ENCODE measurements at regions not wholly inside any gene's neighbourhood (a gene's known extent, or its start where the extent isn't known, plus 50 kb on each side); places are given as distances from the start of the nearest gene placed in this dataset.

DNA sequence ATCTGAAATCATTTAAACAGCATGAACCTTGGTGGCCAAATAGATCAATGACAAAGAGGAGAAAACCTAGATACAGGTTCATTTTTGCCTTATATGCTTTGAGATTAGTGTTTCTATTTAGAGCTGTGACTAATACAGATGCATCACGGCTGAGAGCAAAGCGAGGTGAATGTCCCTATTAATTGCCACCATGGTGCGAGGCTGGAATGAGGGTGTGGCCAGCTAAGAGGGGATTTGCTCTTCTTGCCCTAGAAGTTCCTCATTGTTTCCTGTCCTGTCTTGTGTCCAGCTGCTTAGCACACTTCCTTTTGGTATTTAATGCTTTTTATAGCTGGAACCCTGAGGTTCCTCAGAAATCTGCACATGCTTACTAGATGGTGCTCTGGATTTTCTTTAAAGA, 339.1 kb upstream of the RGMA start:
- TF ChIP-seq, protein P1, sequence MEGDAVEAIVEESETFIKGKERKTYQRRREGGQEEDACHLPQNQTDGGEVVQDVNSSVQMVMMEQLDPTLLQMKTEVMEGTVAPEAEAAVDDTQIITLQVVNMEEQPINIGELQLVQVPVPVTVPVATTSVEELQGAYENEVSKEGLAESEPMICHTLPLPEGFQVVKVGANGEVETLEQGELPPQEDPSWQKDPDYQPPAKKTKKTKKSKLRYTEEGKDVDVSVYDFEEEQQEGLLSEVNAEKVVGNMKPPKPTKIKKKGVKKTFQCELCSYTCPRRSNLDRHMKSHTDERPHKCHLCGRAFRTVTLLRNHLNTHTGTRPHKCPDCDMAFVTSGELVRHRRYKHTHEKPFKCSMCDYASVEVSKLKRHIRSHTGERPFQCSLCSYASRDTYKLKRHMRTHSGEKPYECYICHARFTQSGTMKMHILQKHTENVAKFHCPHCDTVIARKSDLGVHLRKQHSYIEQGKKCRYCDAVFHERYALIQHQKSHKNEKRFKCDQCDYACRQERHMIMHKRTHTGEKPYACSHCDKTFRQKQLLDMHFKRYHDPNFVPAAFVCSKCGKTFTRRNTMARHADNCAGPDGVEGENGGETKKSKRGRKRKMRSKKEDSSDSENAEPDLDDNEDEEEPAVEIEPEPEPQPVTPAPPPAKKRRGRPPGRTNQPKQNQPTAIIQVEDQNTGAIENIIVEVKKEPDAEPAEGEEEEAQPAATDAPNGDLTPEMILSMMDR (IDR thresholded peaks at IDR 0.05), result no peak
- TF ChIP-seq CBFB (CRISPR knock-in tag; IDR thresholded peaks at IDR 0.05; ENCODE audit: low read depth) (no peak), USF2 (CRISPR knock-in tag; IDR thresholded peaks at IDR 0.05) (no peak), MAX (CRISPR knock-in tag; IDR thresholded peaks at IDR 0.05) (no peak), CREM (CRISPR knock-in tag; IDR thresholded peaks at IDR 0.05) (no peak), ETV6 (CRISPR knock-in tag; IDR thresholded peaks at IDR 0.05) (no peak), NR1H2 (CRISPR knock-in tag; IDR thresholded peaks at IDR 0.05) (no peak), TP53 (CRISPR knock-in tag; IDR thresholded peaks at IDR 0.05) (no peak)
- TF ChIP-seq, protein P2, sequence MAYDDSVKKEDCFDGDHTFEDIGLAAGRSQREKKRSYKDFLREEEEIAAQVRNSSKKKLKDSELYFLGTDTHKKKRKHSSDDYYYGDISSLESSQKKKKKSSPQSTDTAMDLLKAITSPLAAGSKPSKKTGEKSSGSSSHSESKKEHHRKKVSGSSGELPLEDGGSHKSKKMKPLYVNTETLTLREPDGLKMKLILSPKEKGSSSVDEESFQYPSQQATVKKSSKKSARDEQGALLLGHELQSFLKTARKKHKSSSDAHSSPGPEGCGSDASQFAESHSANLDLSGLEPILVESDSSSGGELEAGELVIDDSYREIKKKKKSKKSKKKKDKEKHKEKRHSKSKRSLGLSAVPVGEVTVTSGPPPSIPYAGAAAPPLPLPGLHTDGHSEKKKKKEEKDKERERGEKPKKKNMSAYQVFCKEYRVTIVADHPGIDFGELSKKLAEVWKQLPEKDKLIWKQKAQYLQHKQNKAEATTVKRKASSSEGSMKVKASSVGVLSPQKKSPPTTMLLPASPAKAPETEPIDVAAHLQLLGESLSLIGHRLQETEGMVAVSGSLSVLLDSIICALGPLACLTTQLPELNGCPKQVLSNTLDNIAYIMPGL (CRISPR knock-in tag; IDR thresholded peaks at IDR 0.05), result no peak
- TF ChIP-seq, protein P3, sequence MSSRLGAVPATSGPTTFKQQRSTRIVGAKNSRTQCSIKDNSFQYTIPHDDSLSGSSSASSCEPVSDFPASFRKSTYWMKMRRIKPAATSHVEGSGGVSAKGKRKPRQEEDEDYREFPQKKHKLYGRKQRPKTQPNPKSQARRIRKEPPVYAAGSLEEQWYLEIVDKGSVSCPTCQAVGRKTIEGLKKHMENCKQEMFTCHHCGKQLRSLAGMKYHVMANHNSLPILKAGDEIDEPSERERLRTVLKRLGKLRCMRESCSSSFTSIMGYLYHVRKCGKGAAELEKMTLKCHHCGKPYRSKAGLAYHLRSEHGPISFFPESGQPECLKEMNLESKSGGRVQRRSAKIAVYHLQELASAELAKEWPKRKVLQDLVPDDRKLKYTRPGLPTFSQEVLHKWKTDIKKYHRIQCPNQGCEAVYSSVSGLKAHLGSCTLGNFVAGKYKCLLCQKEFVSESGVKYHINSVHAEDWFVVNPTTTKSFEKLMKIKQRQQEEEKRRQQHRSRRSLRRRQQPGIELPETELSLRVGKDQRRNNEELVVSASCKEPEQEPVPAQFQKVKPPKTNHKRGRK (CRISPR knock-in tag; IDR thresholded peaks at IDR 0.05; ENCODE audit: borderline replicate concordance), result no peak
- TF ChIP-seq, protein P4, sequence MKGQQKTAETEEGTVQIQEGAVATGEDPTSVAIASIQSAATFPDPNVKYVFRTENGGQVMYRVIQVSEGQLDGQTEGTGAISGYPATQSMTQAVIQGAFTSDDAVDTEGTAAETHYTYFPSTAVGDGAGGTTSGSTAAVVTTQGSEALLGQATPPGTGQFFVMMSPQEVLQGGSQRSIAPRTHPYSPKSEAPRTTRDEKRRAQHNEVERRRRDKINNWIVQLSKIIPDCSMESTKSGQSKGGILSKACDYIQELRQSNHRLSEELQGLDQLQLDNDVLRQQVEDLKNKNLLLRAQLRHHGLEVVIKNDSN (CRISPR knock-in tag; IDR thresholded peaks at IDR 0.05), result no peak
- TF ChIP-seq, protein P5, sequence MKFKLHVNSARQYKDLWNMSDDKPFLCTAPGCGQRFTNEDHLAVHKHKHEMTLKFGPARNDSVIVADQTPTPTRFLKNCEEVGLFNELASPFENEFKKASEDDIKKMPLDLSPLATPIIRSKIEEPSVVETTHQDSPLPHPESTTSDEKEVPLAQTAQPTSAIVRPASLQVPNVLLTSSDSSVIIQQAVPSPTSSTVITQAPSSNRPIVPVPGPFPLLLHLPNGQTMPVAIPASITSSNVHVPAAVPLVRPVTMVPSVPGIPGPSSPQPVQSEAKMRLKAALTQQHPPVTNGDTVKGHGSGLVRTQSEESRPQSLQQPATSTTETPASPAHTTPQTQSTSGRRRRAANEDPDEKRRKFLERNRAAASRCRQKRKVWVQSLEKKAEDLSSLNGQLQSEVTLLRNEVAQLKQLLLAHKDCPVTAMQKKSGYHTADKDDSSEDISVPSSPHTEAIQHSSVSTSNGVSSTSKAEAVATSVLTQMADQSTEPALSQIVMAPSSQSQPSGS (CRISPR knock-in tag; IDR thresholded peaks at IDR 0.05; ENCODE audit: borderline replicate concordance, low read depth), result no peak
